HS-5 (cell line): ENCODE measurements at regions not wholly inside any gene's neighbourhood (a gene's known extent, or its start where the extent isn't known, plus 50 kb on each side); places are given as distances from the start of the nearest gene placed in this dataset.
"Not testable (repeated sequence)": the region's sequence is repeated elsewhere in the genome, so short reads cannot be mapped to it uniquely, and the experiment has no call there.

Source experiments
- DNase-seq: peaks from one replicate; pipeline ENCODE4 v3.0.0-alpha.2; 2012; ENCODE audit warnings: low read depth

DNA sequence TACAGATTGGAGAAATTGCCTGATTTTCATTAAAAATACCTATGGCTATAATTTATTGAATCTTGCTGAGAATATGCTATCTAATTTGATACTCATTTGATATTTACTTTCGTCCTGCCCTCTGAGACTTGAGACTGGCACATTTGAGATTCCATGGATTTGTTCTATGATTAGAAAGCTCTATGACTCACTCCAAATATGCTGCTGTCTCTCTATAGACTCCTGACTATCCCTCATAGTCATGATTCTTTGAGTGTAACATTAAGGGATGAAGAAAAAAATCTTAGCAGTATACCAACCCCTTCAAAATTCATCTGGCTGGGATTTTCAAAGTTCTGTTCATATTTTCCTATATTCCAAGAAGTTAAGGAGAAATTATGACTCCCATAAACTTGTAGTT, 191.9 kb downstream of the LRIG3 start:
- no peak for DNase-seq

DNA sequence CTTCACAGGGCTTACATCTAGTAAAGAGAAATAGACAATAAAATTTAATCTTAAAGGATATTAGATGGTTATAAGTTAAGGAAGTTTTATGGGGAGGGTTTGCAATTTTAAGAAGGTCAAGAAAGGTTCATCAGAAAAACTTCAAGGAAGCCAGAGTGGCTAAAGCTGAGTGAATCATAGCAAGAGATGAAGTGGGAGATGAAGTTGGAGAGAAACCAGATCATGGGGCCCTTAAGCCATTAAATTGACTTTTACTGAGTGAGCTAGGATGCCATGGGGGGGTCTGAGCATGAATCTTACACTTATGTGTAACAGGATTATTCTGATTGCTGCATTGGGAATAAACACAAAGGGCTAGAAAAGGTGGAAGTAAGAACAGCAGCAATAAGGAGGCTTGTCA, 189.2 kb downstream of the LRIG3 start:
- DNase-seq: no peak

DNA sequence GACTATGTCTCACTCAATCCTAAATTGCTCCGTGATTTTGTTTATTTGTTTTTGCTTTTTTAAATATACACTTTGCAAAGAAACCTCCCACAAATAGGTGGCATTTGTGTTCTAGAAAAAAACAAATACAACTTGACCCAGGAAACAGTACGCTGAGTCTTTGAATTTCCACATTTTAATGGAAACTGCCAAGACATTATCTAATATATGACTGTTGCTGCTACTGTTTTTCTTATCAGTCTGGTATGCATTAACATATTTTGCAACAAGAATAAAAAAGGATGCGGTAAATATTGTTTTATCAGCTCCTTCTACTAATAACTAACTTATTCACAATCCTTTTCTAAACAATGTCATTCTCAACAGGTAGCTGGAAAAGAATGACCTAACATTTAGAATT, 187.4 kb downstream of the LRIG3 start:
- no peak for DNase-seq

DNA sequence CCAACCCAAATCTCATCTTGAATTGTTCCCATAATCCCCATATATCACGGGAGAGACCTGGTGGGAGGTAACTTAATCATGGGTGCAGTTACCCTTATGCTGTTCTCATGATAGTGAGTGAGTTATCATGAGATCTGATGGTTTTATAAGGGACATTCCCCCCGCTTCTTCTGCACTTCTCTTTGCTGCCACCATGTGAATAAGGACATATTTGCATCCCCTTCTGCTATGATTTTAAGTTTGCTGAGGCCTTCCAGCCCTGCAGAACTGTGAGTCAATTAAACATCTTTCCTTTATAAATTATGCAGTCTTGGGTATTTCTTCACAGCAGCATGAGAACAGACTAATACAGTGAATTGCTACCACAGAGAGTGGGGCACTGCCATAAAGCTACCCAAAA, 179.1 kb downstream of the LRIG3 start:
- DNase-seq: no peak

DNA sequence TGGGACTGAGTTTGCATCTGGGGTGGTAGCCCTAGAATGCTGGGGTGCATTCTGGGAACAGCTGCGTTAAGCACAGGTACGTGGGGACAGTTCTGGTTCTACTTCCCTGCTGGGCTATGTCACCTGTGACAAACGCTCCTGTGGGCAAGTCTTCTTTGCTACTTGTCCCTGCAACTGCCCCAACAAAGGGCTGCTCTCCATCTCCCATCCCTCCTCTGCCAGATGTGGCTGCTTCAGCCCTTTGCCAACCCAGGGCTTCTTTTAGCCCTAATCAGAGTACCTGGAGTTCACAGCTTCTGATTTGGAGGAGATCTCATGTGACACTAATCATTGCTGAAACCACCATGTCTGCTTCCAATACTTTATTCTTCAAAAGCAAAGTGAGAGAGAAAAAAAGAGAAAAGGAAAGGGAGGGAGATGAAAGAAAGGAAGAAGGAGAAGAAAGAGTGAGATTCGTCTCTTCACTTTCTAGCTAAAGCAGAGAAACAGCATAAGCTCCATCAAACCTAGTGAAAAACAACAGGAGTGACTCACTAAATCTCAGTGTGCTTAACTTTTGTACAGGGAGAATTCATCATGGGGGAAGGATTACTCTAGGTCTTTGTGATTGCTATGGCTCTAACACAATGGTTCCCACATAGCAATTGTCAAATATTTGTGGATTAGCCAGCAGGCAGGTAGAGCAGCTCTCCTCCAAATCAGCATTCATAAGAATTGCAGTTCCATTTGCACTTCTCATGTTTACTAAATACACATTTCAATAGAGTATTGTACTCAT, 174.8 kb downstream of the LRIG3 start:
- DNase-seq: no peak

DNA sequence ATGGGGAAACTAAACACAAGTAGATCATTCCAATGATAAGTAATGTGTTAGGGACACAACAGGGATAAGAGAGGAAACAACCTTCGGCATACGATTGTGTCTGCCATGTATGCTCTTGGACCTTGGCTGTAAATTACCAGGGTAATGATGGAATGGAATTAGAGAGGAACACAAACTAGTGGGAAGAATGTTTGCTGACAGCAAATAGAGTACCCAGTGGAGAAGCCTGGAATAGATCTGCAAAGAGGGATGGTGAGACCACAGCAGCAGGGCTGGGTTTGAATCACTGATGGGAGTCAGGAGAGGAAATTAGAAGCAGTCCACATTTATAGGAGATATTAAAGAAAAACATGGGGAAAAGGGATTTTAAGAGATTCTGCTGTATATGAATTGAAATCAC, 172.8 kb downstream of the LRIG3 start:
- DNase-seq: no peak

DNA sequence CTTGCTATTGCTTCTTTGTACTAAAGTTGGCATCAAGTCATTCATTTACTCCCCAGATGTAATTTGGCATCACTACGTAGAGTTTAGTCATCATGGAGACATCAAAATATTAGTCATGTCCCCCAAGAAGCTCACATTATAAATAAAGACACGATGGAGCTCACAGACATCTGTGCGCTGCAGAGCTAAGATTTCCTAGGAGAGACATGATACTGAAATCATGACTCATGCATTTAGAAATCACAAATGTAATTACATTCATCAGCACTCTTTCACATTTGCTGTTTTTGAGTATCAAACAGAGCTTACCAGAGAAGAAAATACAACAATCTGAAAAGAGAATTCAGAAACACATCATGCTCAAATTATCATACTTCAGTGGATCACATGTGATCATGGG, 169.8 kb downstream of the LRIG3 start:
- peak; percentile 89 for DNase-seq

DNA sequence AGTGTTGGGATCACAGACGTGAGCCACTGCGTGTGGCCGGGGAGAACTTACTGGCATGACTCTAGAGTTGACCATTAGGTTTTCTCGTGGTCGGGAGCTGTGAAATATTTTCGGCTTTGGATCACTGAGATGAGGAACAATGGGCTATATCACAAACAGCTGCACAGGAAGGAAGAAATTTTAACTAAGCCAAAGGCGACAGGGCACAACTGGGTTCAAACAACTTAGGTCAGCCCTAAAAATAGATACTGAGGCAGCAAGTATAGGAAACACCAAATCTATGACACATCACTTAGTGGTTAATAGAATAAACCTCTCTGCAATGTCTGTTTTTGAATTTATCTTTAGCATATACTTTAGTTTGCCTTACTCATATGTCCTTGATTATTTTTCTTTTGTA, 162.9 kb downstream of the LRIG3 start:
- peak; percentile 77 for DNase-seq

DNA sequence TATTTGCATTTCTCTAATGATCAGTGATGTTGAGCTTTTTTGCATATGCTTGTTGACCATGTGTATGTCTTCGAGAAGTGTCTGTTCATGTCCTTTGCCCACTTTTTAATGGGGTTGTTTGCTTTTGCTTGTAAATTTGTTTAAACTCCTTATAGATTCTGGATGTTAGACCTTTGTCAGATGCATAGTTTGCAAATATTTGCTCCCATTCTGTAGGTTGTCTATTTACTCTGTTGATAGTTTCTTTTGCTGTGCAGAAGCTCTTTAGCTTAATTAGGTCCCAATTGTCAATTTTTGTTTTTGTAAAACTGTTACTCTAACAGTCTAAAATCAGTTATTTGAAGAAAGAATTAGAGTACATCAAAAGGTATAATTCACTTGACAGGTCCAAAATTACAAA, 160.6 kb downstream of the LRIG3 start:
- not testable (repeated sequence) for DNase-seq

DNA sequence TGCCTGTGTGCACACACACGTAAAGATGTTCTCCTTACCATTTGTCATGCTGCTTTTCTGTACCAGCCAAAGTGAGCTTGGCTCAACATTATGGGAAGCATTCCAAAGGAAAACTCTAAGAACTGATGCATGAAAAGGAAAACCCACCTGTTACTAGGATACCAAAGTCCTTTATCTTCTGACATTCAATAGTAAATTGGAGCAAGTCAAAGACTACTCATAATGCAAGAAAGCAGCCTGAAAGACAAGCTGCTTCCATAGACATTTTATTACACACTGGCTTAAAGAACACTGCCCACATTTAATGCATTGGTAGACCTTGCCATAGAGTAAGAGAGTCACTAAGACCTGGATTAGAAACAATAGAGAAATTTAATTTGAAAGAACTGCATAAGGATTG, 159.0 kb downstream of the LRIG3 start:
- no peak for DNase-seq

DNA sequence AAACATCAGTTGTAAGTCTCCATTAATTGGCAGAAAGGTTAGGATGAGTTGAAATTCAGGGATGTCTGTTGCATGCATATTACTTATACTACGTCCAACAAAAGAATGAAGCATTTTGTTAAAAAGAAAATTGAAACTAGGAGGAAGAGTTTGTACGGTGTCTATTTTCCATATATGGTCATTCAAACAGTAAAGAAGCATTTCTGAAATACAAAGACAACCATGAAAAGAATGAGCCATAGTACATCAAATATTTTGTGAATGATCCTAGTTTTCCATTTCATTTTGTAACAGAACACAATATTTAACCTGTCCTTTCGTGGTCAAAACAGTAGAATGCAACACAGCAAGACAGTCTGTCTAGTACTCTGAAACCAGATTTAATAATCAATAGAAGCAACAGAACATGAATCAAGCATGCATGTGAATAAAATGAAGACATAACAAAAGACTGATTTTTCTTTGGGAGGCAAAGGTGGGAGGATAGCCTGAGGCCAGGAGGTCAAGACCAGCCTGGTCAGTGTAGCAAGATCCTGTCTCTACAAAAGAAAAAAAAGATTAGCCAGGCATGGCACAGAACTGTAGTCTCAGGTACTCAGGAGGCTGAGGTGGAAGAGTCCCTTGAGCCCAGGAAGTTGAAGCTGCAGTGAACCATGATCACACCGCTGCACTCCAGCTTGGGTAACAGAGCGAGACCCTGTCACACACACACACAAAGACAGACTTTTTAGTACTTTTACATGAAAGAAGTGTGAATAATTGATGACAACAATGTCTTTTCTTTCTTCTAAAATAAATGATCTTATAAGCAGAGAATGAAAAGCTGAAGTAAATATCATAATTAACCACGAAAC, 156.0 kb downstream of the LRIG3 start:
- no peak for DNase-seq

DNA sequence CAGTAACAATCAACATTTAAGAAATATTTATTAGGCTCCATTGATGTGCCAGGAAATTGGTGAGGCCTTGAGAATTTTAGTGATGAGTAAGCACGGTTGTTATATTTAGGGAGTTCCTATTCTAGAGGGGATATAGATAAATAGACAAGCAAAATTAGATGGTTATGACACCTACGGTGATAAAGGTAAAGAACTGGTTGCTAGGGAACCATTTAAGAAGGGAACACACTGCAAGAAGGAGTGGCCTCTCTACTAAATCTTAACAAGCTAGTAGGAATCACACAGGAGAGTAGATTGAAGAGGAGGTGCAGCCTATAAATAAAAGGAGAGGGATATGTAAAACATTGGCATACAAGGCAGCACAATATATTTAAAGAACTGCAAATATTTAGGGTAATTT, 155.2 kb downstream of the LRIG3 start:
- DNase-seq: no peak

DNA sequence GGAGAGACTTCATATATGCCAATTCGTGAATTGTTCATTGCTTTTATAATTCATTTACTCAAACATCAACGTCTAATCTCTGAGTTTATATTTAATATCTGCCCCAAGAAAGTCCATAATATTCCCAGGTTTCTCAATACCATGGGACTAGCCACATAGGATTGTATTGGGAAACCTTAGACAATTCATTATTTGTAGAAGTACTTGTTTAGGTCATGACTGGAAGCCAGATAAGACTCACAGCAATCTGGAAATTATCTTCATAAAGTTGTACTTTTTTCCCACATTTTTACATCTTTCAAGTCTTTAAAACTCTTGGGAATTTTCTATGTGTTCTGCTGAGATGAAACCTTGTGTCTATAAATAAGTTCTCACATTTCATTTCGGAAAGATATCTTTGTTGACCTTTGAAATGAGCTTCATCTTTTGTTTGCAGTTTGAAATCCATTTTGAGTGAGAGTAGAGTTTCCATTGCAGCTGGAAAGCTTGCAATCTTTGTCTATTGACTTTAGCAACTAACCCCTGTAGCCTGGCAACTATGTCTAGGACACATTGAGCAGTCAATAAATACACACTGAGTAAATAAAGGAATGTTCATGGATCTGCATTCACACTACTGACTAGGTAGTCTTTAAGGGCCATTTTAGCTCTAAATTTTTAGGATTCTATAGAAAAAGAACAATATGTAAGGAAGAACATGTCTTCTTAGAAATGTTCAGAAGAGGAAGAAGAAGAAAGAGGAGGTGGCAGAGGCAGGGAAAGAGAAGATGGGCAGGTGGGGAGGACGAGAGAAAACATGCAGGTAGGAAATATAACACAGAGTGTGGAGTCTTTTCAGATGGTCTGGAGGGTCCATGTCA, 154.4 kb downstream of the LRIG3 start:
- DNase-seq: no peak

DNA sequence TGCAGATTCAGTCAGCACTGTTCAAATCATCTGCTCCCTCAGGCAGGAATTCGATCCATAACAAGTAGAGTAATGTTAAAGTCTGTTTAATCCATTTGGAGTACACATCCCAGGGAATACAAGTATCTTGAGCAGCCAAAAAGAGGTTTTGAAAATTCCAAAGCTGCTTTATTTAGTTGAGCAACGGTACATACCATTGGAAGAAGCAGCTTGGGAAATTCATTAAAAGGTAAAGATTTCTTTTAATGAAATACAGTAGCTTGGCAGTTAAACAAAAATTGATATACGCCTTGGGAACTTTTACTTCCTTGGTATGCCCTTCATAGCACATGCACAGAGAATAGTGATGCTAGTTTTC, 153.8 kb downstream of the LRIG3 start:
- no peak for DNase-seq

DNA sequence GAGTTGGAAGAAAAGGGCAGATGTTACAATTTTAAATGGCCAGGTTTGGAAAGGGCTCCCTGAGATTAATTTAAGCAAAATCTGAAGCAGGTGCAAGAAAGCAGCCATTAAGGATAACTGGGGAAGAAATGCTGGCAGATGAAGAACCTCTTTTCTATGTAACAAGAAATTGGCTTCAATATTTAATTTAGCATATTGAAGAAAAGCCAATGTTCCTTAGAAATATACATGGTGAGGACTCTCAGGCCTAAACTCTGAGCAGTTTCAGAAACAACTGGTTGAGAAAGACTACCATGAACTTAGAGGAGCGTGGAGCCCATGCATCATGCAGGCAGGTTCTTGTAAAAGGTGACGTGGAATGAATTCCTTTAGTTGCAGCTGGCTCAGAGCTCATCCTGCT, 152.8 kb downstream of the LRIG3 start:
- no peak for DNase-seq

DNA sequence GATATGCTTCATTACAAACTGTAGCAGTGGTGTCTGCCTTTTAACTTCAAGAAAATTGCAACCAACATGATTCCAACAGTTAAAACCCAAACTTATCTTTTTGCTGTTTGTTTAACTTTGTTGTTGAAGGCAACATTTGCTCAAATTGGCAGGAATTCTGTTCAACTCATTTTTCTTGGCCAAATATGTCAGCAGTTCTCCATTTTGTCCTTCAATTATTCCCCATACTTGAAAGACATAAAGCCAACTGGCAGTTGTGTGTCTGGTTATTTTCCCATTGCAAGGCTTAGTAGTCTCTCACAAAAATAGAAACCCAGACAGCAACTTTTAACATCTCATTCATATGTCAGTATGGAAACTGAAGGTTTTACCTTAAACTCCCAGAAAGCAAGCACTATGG, 146.3 kb downstream of the LRIG3 start:
- no peak for DNase-seq

DNA sequence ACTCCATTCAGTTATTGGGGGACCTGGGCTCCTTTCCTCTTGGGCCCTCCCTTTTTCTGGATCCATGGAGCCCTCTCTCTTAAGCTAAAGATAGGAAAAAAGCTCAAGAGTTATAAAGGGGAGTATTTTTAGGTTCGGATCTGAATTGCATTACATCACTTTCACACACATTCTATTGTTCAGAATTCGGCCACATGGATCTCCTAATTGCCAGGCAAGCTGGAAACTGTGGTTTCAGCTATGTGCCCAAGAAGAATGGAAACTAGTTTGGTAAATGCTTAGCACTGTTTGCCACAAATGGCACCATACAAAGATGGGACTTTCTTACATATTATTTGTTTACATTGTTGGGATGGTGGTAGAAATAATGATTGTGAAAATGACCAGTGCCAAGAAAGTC, 145.6 kb downstream of the LRIG3 start:
- no peak for DNase-seq

DNA sequence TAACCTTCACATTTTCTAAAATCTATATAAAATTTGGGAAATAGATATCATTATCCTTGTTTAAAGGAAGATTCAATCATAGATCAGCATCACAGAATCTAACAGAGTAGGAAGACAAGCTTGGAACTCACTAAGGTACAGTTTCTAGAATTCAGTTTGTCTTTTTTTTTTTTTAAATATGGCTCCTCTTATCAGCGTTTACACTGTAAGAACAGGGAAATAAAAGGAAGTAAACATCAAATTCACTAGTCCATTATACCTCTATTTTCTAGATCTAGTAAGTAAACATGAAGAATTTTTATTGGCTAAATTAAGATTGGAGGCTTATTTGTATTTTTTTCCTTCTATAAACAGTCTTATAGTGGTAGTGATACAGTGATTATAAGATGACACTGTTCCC, 144.9 kb downstream of the LRIG3 start:
- no peak for DNase-seq

DNA sequence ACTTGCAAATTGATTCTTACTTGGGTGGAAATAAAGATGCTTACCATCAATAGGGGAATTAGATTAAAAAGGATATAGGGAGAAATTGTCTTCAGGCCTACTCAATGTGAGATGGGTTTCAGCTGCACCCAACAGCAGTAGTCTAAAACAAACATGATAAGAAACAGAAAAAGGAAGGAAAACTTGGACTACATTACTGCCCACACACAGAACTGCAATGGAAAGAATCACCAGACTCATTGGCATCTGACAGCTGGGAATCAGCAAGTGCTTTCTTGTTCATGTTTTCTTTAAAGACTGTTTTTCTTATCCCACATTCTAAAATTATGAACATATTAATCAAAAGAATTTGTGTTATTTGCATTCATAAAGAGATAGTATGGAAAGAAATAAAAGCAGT, 144.2 kb downstream of the LRIG3 start:
- no peak for DNase-seq

DNA sequence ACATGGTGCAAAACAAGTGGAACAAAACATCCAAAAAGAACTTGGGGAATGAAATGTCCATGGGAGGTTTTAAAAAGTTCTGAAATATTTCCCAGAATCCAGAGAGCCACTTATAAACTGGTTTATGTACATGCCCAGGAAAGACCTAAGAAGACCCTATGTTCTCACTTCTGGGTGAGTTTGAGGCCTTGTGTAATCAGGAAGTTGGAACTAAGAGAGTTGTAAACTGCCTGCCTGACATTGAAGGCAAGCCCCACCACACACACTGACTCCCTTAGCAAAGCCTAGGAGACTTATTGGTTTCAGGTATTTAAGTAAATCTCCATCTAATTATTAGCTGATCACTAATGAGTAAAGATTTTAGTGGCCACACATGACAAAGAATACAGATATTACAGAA, 142.5 kb downstream of the LRIG3 start:
- no peak for DNase-seq

DNA sequence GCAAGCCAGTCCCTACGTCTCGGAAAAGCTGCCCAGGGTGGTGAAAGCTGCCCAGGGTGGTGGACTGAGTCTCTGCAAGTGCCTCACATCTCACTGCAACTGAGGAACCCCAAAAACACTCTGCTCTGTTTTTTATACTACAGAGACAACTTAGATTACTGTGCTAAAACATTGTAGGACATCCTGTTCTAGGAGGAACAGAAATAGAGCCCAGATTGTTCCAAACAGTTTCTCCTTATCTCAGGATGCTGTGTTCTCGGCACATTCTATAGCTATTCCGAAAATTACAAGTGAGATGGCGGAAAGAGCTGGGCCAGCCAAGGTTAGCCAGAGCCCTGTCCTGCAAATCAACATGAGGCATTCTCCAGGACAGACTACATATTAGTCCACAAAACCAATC, 138.7 kb downstream of the LRIG3 start:
- DNase-seq: no peak

DNA sequence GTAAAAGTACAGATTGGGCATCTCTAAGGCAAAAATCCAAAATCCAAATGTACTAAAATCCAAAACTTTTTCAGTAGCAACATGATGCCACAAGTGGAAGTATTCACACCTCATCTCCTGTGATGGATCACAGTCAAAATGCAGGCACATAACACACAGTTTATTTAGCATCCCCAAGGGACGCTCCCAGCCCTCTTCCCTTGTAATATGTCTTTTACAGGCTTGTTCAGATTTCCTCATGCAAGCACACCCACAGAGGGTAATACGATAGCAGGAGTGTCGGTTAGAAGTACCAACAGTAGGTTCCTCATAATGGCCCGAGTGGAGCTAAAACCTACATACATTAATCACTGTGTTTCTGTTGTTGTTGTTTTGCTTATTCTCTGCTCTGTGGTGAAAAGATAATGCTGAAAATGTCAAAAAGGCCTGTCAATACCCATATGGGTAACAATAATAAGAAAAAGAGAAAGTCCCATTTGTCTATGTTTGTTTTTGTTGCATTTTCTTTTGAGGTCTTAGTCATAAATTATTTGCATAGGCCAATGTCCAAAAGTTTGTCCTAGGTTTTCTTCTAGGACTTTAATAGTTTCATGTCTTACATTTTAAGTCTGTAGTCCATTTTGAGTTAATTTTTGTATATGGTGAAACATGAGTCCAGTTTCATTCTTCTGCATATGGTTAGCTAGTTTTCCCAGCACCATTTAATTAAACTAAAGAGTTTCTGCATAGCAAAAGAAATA, 133.1 kb downstream of the LRIG3 start:
- DNase-seq: no peak
